T-helper 2 cell treated with Interferon-gamma antibody and Interleukin-4, amounts not matched to agents 5 μg/mL and 100 μg/mL, for 36 hours (primary cell): ENCODE measurements at regions not wholly inside any gene's neighbourhood (a gene's known extent, or its start where the extent isn't known, plus 50 kb on each side); places are given as distances from the start of the nearest gene placed in this dataset.

ENCODE experiments used
- DNase-seq: peaks from one replicate; pipeline ENCODE4 v3.0.0; 2021; ENCODE audit warnings: low spot score
- H3K27ac Mint-ChIP-seq: one replicate; pipeline ENCODE4 v1.8.0; 2021; ENCODE audit warnings: mild to moderate bottlenecking, mixed read lengths
- H3K27me3 Mint-ChIP-seq: one replicate; pipeline ENCODE4 v1.8.0; 2021; ENCODE audit warnings: low read depth, mixed read lengths
- H3K36me3 Mint-ChIP-seq: one replicate; pipeline ENCODE4 v1.8.0; 2021; ENCODE audit warnings: low read depth, mixed read lengths
- H3K4me1 Mint-ChIP-seq: one replicate; pipeline ENCODE4 v1.8.0; 2021; ENCODE audit warnings: low read depth, mixed read lengths
- H3K4me3 Mint-ChIP-seq: one replicate; pipeline ENCODE4 v1.8.0; 2022; ENCODE audit warnings: mild to moderate bottlenecking, moderate library complexity, mixed read lengths
- H3K9me3 Mint-ChIP-seq: one replicate; pipeline ENCODE4 v1.8.0; 2021; ENCODE audit warnings: mixed read lengths

DNA sequence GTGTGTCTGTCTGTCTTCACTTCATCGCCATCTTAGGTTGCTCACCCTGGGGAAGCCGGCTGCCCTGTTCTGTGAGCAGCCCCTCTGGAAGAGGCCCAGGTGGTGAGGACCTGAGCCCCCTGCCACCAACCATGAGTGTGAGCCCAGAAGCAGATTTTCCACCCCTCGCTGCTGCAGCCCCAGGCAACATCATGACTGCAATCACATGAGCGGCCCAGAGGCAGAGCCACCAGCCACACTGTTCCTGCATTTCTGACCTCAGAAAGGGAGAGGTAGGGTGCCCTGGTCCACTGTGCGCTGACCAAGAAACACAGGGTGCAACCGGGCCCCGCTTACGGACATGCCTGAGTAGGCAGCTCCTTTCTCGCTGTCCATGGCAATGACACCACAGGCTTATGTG is 92.3 kb upstream of the IQSEC1 start:
- DNase-seq = no peak
- Mint-ChIP-seq H3K4me3 (no peak overlapping the region), H3K27me3 (no peaks in the 10 kb centered on the region), H3K9me3 (no peaks in the 10 kb centered on the region), H3K36me3 (no peaks in the 10 kb centered on the region), H3K4me1 (no peaks in the 10 kb centered on the region), H3K27ac (no peak overlapping the region)

DNA sequence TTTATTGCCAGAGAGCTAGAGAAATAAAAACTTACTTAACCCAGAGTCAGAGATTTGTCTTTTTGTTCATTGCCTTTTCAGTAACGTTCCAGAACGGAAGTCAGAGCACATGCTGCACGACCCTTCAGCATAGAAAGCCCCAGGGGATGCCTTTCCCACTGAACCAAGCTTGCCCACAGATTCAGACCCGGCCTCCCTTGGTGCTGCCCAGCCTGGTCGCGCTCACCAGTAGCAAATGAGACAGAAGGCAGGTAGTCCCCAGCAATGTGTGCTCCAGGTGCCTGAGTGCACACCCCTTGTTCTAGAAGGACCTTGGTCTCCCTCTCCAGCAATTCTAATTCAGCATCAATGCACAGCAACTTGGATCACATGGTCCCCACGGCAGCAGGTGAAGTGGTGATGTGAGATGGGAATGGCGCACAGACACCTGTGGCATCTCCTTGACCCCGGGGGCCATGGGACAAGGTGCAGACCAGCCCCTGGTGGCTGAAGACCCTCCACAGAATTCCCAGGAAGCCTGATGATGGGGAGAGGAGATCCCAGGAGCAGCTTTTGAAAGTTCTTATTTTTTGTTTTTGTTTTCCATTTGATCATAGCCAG is 91.8 kb upstream of the IQSEC1 start:
- Mint-ChIP-seq H3K27me3 (no peaks in the 10 kb centered on the region), H3K4me1 (no peaks in the 10 kb centered on the region)

DNA sequence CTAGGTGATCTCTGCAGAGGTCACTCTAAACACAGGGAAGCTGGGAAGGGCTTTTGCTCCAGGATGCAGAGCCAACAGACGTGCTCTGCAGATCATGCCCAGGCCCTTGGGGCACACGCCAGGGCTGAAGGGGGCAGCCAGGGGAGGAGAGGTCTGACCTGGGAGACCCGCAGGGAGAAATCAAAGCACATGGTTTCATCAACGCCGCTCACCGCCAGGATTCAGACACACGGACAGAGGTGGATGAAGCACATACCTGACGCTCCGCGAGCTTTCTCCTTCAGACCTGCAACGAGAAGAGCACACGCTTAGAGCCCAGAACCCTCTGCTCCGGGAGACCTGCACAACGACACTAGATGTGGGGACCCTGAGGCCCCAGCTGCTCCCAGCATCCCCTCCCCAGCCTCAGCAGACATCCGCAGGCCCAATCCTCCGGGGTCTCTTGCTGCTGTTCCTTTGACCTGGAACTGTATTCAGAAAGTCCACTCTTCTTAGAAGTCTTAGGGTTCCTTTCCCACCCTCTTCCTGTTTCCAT is 90.7 kb upstream of the IQSEC1 start:
- Mint-ChIP-seq H3K27me3 (no peaks in the 10 kb centered on the region), H3K4me3 (no peak overlapping the region), H3K27ac (no peak overlapping the region), H3K9me3 (no peaks in the 10 kb centered on the region), H3K36me3 (no peaks in the 10 kb centered on the region), H3K4me1 (no peaks in the 10 kb centered on the region)
- DNase-seq = no peak

More for the DNA sequence above, 91.8 kb upstream of the IQSEC1 start:
- no peaks in the 10 kb centered on the region for H3K36me3 Mint-ChIP-seq
- no peak overlapping the region for H3K27ac Mint-ChIP-seq
- DNase-seq = no peak
- H3K9me3 Mint-ChIP-seq = no peaks in the 10 kb centered on the region
- no peak overlapping the region for H3K4me3 Mint-ChIP-seq

DNA sequence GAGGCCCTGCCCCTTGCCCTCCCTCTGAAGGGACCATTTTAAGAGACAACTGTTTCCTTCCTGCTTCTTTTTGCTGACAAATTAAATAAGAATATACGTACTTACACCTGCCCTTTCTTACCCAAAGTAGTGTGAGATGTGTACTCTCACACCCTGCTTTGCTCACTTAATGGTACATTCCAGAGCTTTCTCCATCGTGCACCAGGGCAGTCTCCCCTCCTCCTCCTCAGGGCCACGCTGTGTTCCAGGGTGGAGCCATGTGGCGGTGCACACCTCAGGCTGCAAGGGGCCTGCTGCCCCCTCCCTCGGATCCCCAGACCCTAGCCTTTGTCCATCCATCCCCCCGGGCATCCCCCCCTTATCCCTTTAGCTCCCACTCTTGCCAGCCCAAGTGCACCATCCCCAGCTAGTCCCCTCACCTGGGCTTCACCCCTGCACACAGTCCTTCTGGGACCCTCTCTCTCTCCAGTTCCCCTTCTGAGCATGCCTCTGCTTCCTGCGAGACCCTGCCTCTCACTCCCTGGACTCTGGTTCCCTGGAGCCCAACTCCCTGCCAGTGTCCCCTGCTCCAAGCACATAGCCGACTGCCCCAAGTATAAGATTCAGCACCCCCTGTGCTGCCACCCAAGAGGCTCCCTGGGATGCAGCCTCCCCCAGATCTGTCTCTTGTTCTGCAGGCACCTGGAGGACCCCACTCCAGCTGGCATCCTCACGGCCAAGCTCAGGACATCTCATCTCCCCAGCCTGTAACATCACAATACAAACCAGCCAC is 89.5 kb upstream of the IQSEC1 start:
- DNase-seq = no peak
- Mint-ChIP-seq H3K36me3 (no peaks in the 10 kb centered on the region), H3K27ac (no peak overlapping the region), H3K4me3 (no peak overlapping the region), H3K9me3 (no peaks in the 10 kb centered on the region), H3K27me3 (no peaks in the 10 kb centered on the region), H3K4me1 (no peaks in the 10 kb centered on the region)

DNA sequence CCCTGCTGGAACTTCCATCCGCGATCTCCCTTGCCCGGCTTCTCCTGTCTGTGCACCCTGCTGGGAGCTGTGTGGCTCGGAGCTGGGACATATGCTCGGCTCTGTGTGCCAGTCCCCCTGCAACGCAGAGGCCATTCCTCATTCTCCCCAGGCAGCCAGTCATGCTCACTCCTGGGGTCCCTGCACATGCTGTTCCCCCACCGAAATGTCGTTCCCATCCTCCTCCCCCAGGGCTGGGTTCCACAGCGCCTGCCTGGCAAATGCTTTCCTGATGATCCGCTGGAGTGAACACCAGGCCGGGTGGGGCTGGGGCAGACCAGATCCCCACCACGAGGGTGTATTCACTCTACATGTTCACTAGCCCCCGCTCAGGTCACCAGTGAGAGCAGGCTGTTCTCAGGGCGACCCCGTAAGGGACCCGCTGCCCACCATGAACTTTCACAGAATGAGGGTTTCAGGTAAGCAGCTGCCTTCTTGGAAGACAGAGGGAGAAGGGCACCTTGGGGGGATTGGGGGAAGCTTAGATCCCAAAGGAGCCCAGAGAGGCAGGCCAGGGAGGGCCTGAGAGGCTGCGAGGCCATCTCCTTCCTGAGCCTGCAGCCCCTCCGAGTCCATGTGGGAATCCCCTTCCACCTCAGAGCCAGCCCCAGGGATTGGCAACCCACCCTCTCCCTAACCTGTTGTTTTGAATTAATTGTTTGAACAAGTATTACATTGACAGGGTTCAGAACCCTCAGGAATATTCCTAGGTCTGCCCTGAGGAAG is 88.7 kb upstream of the IQSEC1 start:
- Mint-ChIP-seq H3K9me3 (no peaks in the 10 kb centered on the region), H3K4me1 (no peaks in the 10 kb centered on the region), H3K27me3 (no peaks in the 10 kb centered on the region), H3K36me3 (no peaks in the 10 kb centered on the region), H3K4me3 (no peak overlapping the region), H3K27ac (no peak overlapping the region)
- no peak for DNase-seq

DNA sequence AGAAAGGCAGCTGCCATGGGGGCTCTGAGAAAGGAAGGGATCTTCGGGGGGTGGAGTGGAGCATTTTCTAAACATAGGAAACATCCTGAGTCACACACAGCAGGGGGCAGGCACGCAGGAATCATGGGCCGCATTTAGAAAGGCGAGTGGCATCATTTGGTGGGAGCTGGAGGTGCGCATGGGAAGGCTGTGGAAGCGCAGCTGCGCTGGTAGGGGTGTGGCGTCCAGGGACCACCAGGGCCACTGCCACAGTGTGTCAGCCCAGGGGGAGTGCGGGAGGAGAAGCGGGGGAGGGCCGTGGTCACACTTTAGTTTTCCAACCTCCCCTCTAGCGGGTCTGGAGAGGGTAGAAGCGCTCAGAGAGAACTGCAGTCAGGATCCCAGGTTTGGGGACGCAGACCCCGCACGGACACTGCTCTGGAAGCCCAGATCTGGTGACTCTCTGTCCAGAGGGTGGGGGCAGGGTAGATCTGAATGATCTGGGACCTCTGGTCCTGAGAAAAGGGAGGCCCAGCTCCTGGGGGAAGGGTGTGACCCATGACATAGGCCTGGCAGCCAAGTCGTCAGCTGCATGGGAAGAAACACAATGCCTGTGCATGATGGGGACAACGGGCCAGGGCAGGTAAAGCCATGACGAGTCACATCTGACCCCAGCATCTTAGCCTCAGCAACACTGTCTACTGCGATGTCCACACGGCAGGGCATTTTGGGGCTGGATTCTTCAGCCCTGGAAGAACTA is 88.0 kb upstream of the IQSEC1 start:
- no peak overlapping the region for H3K4me3 Mint-ChIP-seq
- peaks cover 4% of the 10 kb centered on the region for H3K27me3 Mint-ChIP-seq
- H3K9me3 Mint-ChIP-seq = peaks cover 6% of the 10 kb centered on the region
- no peak for DNase-seq
- no peak overlapping the region for H3K27ac Mint-ChIP-seq
- no peaks in the 10 kb centered on the region for H3K36me3 Mint-ChIP-seq
- no peaks in the 10 kb centered on the region for H3K4me1 Mint-ChIP-seq

DNA sequence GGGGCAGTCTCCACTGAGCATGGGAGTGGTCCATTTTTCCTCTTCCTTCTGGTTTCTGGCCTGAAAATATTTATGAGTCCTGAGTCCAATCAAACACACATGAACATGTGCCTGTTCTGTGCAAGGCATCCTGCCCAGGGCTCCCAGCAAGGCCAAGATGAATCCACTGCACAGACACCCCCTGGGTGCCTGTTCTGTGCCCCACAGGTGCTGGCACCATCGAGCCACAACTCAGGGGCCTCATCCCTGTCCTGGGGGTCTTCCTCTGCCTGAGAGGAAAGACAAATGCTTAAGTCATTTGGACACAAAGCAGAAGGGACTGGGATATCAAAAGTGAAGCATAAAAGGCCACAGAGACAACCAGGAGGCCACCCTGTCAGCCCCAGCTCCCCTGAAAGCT is 87.4 kb upstream of the IQSEC1 start:
- H3K9me3 Mint-ChIP-seq = peaks cover 7% of the 10 kb centered on the region
- H3K27me3 Mint-ChIP-seq = peaks cover 4% of the 10 kb centered on the region
- DNase-seq = no peak
- no peak overlapping the region for H3K4me3 Mint-ChIP-seq
- H3K4me1 Mint-ChIP-seq = no peaks in the 10 kb centered on the region
- H3K27ac Mint-ChIP-seq = no peak overlapping the region
- H3K36me3 Mint-ChIP-seq = no peaks in the 10 kb centered on the region

DNA sequence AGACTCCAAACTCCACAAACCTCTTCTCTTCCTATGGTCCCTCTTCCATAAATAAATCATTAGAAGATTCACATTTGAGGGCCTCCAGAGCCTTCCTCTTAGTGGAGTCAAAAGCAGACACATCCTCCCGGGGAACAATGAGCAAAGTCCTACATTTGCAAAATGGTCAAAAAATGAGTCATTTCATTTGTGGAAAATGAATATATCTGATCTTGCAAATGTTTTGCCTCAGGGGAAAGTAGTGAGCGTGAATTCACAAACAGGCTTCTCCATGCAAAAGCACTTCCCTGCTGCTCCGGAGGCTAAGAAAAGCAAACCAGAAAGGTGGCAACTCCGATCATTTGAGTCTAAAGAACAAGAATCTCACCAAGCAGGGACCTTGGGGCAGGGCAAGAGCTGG is 86.7 kb upstream of the IQSEC1 start:
- no peak overlapping the region for H3K4me3 Mint-ChIP-seq
- H3K27ac Mint-ChIP-seq = no peak overlapping the region
- no peaks in the 10 kb centered on the region for H3K4me1 Mint-ChIP-seq
- peaks cover 2% of the 10 kb centered on the region for H3K36me3 Mint-ChIP-seq
- H3K27me3 Mint-ChIP-seq = peaks cover 4% of the 10 kb centered on the region
- no peak for DNase-seq
- H3K9me3 Mint-ChIP-seq = peaks cover 15% of the 10 kb centered on the region

DNA sequence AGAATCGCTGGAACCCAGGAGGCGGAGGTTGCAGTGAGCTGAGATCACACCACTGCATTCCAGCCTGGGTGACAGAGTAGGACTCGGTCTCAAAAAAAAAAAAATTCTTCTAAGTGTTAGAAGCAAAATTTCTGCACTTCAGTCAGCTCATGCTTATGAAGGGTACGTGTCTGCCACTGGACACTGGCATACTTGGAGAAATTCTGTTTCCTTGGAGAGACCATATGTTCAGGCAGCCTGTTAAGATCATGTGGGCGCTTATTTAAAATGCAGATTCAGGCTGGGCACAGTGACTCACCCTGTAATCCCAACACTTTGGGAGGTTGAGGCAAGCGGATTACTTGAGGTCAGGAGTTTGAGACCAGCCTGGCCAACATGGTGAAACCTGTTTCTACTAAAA is 85.6 kb upstream of the IQSEC1 start:
- Mint-ChIP-seq H3K4me3 (no peak overlapping the region), H3K4me1 (no peaks in the 10 kb centered on the region), H3K9me3 (peaks cover 20% of the 10 kb centered on the region), H3K27me3 (peaks cover 4% of the 10 kb centered on the region), H3K27ac (no peak overlapping the region), H3K36me3 (peaks cover 2% of the 10 kb centered on the region)
- no peak for DNase-seq

DNA sequence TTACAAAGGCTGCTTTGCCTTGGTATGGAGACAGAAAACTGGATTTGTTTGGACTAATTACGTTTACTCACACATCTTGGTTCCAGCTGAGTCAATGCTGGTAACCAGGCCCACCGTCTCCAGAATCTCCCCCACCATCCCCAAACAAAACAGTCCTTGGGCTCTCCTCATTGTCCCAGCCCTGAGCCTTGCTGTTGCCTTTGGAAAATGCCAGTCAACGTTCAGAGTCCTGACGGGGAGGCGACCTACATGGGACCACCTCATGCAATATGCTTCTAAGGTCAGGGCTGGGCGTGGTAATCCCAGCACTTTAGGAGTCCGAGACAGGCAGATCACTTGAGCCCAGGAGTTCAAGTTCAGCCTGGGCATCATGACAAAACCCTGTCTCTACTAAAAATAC is 85.2 kb upstream of the IQSEC1 start:
- no peak for DNase-seq
- Mint-ChIP-seq H3K9me3 (peaks cover 20% of the 10 kb centered on the region), H3K4me1 (no peaks in the 10 kb centered on the region), H3K27ac (no peak overlapping the region), H3K36me3 (peaks cover 2% of the 10 kb centered on the region), H3K27me3 (peaks cover 4% of the 10 kb centered on the region), H3K4me3 (no peak overlapping the region)

DNA sequence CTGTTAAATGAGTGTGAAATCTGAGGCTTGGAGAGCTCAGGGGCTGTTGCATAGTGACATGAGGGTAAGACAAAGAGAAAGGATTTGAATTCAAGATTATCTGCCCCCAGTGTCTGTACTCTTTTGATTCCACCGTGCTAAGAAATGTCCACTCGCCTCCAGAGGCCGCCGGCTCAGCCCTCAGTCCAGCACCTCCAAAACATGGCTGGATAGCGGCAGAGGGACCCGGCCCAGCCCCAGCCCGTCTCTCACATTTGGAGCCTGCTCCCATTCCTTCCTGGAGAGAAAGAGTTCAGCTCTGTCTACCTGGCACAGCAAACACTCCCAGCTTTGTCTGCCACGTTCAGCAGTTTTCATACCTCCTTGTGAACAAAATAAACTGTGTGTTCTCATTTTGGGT is 84.8 kb upstream of the IQSEC1 start:
- Mint-ChIP-seq H3K27me3 (peaks cover 4% of the 10 kb centered on the region), H3K9me3 (peaks cover 20% of the 10 kb centered on the region), H3K27ac (no peak overlapping the region), H3K36me3 (peaks cover 2% of the 10 kb centered on the region), H3K4me3 (no peak overlapping the region), H3K4me1 (no peaks in the 10 kb centered on the region)
- no peak for DNase-seq

DNA sequence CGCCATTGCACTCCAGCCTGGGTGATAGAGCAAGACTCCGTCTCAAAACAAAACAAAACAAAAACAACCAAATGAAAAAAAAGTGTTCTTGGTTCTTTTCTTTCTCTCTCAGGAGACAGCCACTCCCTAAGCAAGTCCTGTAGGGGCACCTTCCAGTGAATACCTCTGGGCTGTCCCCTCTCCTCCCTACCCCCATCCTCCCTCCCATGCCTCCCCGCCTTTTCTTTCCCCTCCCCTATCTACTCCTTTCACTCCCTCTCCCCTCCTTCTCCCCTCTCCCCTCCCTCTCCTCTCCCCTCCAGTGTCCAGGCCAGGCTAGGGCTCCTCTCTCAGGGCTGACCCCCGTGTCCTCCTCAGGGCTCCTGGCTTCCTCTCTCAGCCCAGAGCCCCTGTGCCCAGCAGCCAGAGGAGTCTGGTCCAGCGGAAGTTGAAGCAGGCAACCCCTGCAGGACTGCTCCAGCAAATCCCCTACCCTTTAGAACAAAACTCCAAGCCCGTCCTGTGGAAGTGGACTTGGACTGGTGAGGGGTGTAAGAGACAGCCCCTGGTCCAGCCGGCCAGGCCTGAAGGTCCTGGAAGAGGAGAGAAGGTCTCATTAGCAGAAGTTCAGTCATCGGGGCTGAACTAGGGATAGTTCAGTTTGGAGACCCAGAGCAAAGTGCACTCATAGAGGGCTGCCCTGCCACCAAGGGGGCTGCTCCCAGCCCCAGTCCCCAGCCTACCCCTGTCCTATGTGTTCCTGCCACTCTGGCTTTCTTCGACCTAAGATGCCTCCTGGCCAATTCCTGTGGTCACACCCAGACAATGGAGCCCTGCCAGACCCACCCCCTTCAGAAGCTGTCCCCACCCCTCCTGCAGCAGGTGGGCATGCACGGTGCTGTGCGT is 79.8 kb upstream of the IQSEC1 start:
- Mint-ChIP-seq H3K9me3 (peaks cover 20% of the 10 kb centered on the region), H3K4me3 (no peak overlapping the region), H3K4me1 (peaks cover 4% of the 10 kb centered on the region), H3K36me3 (peaks cover 2% of the 10 kb centered on the region), H3K27me3 (peaks cover 4% of the 10 kb centered on the region), H3K27ac (no peak overlapping the region)
- no peak for DNase-seq

DNA sequence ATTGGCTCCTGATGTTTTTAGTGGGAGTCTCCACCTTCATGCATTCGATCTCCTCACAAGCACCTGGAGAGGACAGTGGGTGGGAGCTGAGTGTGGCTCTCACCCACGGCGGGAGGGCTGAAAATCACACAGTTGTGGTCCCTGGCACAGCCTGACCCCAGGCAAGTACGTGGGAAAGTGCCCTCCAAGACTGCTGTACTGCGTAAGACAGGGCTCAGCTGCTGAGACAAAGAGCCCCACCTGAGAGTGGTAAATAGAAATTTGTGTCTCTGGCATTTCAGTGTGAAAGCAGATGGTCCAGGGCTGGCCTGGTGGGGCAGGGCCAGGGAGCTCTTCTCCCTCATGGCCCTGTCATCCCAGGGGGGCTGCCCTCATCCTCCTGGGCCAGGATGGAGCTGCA is 77.4 kb upstream of the IQSEC1 start:
- no peak overlapping the region for H3K27ac Mint-ChIP-seq
- H3K36me3 Mint-ChIP-seq = peaks cover 2% of the 10 kb centered on the region
- no peak for DNase-seq
- H3K4me3 Mint-ChIP-seq = no peak overlapping the region
- no peaks in the 10 kb centered on the region for H3K27me3 Mint-ChIP-seq
- peaks cover 13% of the 10 kb centered on the region for H3K9me3 Mint-ChIP-seq
- H3K4me1 Mint-ChIP-seq = peaks cover 4% of the 10 kb centered on the region
